ENCODE measurements at regions not wholly inside any gene's neighbourhood (a gene's known extent, or its start where the extent isn't known, plus 50 kb on each side); places are given as distances from the start of the nearest gene placed in this dataset.
A peak's percentile ranks its signal among the peaks of the same experiment; 100 is the strongest.

GRCh38 chr3:168386301-168386700 is 290.6 kb upstream of the GOLIM4 start:
- Histone ChIP-seq H3K27ac (ENCODE audit: low read depth, low read length) (no peak overlapping the region), H3K9me3 (ENCODE audit: control insufficient read depth, low read length) (no peaks in the 10 kb centered on the region), H3K36me3 (ENCODE audit: control insufficient read depth, insufficient read depth, low read length) (no peaks in the 10 kb centered on the region), H3K4me1 (ENCODE audit: control insufficient read depth, insufficient read depth, low read length) (no peaks in the 10 kb centered on the region), H3K27me3 (ENCODE audit: control insufficient read depth, insufficient read depth, low read length, poor library complexity, severe bottlenecking) (no peaks in the 10 kb centered on the region), H3K4me3 (ENCODE audit: low read length) (no peak overlapping the region), H3K9ac (ENCODE audit: extremely low read depth, low read length, poor library complexity, severe bottlenecking) (no peak overlapping the region)
- TF ChIP-seq, protein P1, sequence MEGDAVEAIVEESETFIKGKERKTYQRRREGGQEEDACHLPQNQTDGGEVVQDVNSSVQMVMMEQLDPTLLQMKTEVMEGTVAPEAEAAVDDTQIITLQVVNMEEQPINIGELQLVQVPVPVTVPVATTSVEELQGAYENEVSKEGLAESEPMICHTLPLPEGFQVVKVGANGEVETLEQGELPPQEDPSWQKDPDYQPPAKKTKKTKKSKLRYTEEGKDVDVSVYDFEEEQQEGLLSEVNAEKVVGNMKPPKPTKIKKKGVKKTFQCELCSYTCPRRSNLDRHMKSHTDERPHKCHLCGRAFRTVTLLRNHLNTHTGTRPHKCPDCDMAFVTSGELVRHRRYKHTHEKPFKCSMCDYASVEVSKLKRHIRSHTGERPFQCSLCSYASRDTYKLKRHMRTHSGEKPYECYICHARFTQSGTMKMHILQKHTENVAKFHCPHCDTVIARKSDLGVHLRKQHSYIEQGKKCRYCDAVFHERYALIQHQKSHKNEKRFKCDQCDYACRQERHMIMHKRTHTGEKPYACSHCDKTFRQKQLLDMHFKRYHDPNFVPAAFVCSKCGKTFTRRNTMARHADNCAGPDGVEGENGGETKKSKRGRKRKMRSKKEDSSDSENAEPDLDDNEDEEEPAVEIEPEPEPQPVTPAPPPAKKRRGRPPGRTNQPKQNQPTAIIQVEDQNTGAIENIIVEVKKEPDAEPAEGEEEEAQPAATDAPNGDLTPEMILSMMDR (conservative IDR thresholded peaks at IDR 0.05), result no peak
- peaks cover 4% of the 10 kb centered on the region for H3K4me1 Mint-ChIP-seq
- no peaks in the 10 kb centered on the region for H3K9me3 Mint-ChIP-seq
- no peaks in the 10 kb centered on the region for H3K36me3 Mint-ChIP-seq (ENCODE audit: low read depth)
- no peak overlapping the region for H3K27ac Mint-ChIP-seq
- DNase-seq, result no peak
- no peaks in the 10 kb centered on the region for H3K27me3 Mint-ChIP-seq (ENCODE audit: insufficient read depth)
- H3K4me3 Mint-ChIP-seq, result no peak overlapping the region

DNA sequence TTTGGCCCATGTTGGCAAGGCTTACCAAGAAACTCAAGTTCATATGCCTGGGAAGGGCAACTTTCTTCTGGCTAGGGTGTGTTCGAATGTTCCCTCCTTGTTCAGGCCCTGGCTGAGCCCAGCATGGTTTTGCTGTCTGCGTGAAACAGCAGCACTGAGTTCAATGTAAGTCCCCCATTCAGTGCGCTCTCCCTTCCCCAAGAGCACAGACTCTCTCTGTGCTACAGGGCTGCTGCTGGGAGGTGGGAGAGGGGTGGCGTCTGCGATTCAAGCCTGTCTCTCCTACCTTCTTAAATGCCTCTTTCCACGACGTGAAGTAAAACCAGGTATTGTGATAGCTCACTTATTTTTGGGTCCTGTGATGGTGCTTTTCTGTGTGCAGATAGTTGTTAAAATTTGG is 289.3 kb upstream of the GOLIM4 start:
- Histone ChIP-seq H3K27me3 (ENCODE audit: control insufficient read depth, insufficient read depth, low read length, poor library complexity, severe bottlenecking) (no peaks in the 10 kb centered on the region), H3K9ac (ENCODE audit: extremely low read depth, low read length, poor library complexity, severe bottlenecking) (no peak overlapping the region), H3K36me3 (ENCODE audit: control insufficient read depth, insufficient read depth, low read length) (no peaks in the 10 kb centered on the region), H3K9me3 (ENCODE audit: control insufficient read depth, low read length) (no peaks in the 10 kb centered on the region), H3K27ac (ENCODE audit: low read depth, low read length) (no peak overlapping the region), H3K4me1 (ENCODE audit: control insufficient read depth, insufficient read depth, low read length) (no peaks in the 10 kb centered on the region), H3K4me3 (ENCODE audit: low read length) (no peak overlapping the region)
- Mint-ChIP-seq H3K4me3 (no peak overlapping the region), H3K36me3 (ENCODE audit: low read depth) (no peaks in the 10 kb centered on the region), H3K27me3 (ENCODE audit: insufficient read depth) (no peaks in the 10 kb centered on the region), H3K9me3 (no peaks in the 10 kb centered on the region), H3K4me1 (peaks cover 4% of the 10 kb centered on the region), H3K27ac (peak overlapping the region; percentile 12)
- WGBS, 2 experiments (ENCODE audit: insufficient coverage in 1 of 2, insufficient read length in 1 of 2), result 79 to 100% methylated on average over 1 to 7 of the region's 7 CpGs
- TF ChIP-seq, protein P1 (conservative IDR thresholded peaks at IDR 0.05), result no peak
- DNase-seq, result no peak

DNA sequence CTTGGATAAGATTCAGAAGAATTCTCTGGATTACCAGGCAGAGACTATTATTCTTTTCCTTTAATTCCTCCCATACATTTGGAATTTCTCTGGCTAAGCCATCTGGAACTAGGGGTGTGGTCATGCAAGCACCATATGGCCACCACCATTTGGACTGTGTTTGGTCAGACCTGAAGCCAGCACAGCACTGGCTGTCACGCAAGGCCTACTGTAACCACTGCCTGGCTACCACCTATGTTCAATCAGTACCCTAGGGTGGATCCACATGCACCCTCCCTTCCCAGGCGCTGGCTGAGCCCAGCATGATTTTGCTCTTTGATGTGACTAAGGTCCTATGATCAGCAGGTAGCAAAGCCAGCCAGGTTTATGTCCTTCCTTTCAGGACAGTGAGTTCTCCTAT is 287.8 kb upstream of the GOLIM4 start:
- Mint-ChIP-seq H3K27me3 (ENCODE audit: insufficient read depth) (no peaks in the 10 kb centered on the region), H3K36me3 (ENCODE audit: low read depth) (no peaks in the 10 kb centered on the region), H3K9me3 (no peaks in the 10 kb centered on the region), H3K4me1 (peaks cover 4% of the 10 kb centered on the region), H3K27ac (no peak overlapping the region), H3K4me3 (no peak overlapping the region)
- Histone ChIP-seq H3K4me3 (ENCODE audit: low read length) (no peak overlapping the region), H3K27me3 (ENCODE audit: control insufficient read depth, insufficient read depth, low read length, poor library complexity, severe bottlenecking) (no peaks in the 10 kb centered on the region), H3K9me3 (ENCODE audit: control insufficient read depth, low read length) (no peaks in the 10 kb centered on the region), H3K9ac (ENCODE audit: extremely low read depth, low read length, poor library complexity, severe bottlenecking) (no peak overlapping the region), H3K4me1 (ENCODE audit: control insufficient read depth, insufficient read depth, low read length) (no peaks in the 10 kb centered on the region), H3K36me3 (ENCODE audit: control insufficient read depth, insufficient read depth, low read length) (no peaks in the 10 kb centered on the region), H3K27ac (ENCODE audit: low read depth, low read length) (no peak overlapping the region)
- no peak for DNase-seq
- TF ChIP-seq, protein P1 (conservative IDR thresholded peaks at IDR 0.05), result no peak
- 90 to 92% methylated on average over 2 of the region's 2 CpGs for WGBS, 2 experiments (ENCODE audit: insufficient coverage in 1 of 2, insufficient read length in 1 of 2)

All from endodermal cell (in vitro differentiated cells).